MM.1S (cell line): ENCODE measurements at regions not wholly inside any gene's neighbourhood (a gene's known extent, or its start where the extent isn't known, plus 50 kb on each side); places are given as distances from the start of the nearest gene placed in this dataset.

Experiments used
- DNase-seq: peaks from one replicate; pipeline ENCODE4 v3.0.0-alpha.2; 2015
- H2AFZ ChIP-seq: fragments of 300-600 bp; sonication (generic); 2 replicates; pipeline ENCODE4 v1.6.0; 2016; ENCODE audit warnings: antibody characterized with exemption, low read length
- H3F3A ChIP-seq: fragments of 300-600 bp; sonication (generic); 2 replicates; pipeline ENCODE4 v1.6.1; 2016; ENCODE audit warnings: mild to moderate bottlenecking, antibody characterized with exemption, low read length, moderate library complexity, mixed read lengths; ENCODE audit not compliant: insufficient read depth
- H3K27ac ChIP-seq: fragments of 300-600 bp; sonication (generic); 2 replicates; pipeline ENCODE4 v1.5.1; 2016; ENCODE audit warnings: mild to moderate bottlenecking, low read length
- H3K27me3 ChIP-seq: fragments of 300-600 bp; sonication (generic); replicated peaks from 2 replicates; pipeline ENCODE4 v1.6.0; 2016; ENCODE audit warnings: low read length; ENCODE audit not compliant: insufficient read depth
- H3K36me3 ChIP-seq: fragments of 300-600 bp; sonication (generic); replicated peaks from 2 replicates; pipeline ENCODE4 v1.6.1; 2016; ENCODE audit warnings: mild to moderate bottlenecking, low read length, mixed read lengths; ENCODE audit not compliant: insufficient read depth
- H3K4me1 ChIP-seq: fragments of 300-600 bp; sonication (generic); 2 replicates; pipeline ENCODE4 v1.6.1; 2016; ENCODE audit warnings: low read length, mixed read lengths
- H3K4me2 ChIP-seq: fragments of 300-600 bp; sonication (generic); 2 replicates; pipeline ENCODE4 v1.6.0; 2016; ENCODE audit warnings: low read depth, low read length
- H3K4me3 ChIP-seq: fragments of 300-600 bp; sonication (generic); 2 replicates; pipeline ENCODE4 v1.5.1; 2016; ENCODE audit warnings: low read length, mixed read lengths
- H3K79me2 ChIP-seq: fragments of 300-600 bp; sonication (generic); 2 replicates; pipeline ENCODE4 v1.6.1; 2016; ENCODE audit warnings: mixed run types, low read length, mixed read lengths
- H3K9ac ChIP-seq: fragments of 300-600 bp; sonication (generic); 2 replicates; pipeline ENCODE4 v1.6.1; 2016; ENCODE audit warnings: low read length, mixed read lengths
- H3K9me2 ChIP-seq: fragments of 300-600 bp; sonication (generic); replicated peaks from 2 replicates; pipeline ENCODE4 v1.6.1; 2016; ENCODE audit warnings: mild to moderate bottlenecking, low read length, mixed read lengths; ENCODE audit not compliant: insufficient read depth
- H3K9me3 ChIP-seq: fragments of 300-600 bp; sonication (generic); replicated peaks from 2 replicates; pipeline ENCODE4 v1.6.1; 2016; ENCODE audit warnings: mild to moderate bottlenecking, low read length, mixed read lengths; ENCODE audit not compliant: insufficient read depth
- H4K20me1 ChIP-seq: fragments of 300-600 bp; sonication (generic); 2 replicates; pipeline ENCODE4 v1.6.1; 2016; ENCODE audit warnings: mild to moderate bottlenecking, low read length, moderate library complexity, mixed read lengths; ENCODE audit not compliant: insufficient read depth
- CTCF ChIP-seq: fragments of 300-600 bp; sonication (generic); IDR thresholded peaks from 2 replicates; pipeline ENCODE4 v1.5.1; 2016; ENCODE audit warnings: antibody characterized with exemption, low read length, mixed read lengths
- EZH2 ChIP-seq: fragments of 300-600 bp; sonication (generic); optimal IDR thresholded peaks from 2 replicates; pipeline ENCODE3; 2017; ENCODE audit warnings: low read depth, mild to moderate bottlenecking, antibody characterized with exemption, low read length, mixed read lengths
- EZH2phosphoT487 ChIP-seq: fragments of 300-600 bp; sonication (generic); IDR thresholded peaks from 2 replicates; pipeline ENCODE4 v1.6.1; 2018; ENCODE audit warnings: antibody characterized with exemption, low read length

- Histone ChIP-seq H3K79me2 (no peaks in the 10 kb centered on the region), H3K27me3 (no peaks in the 10 kb centered on the region), H3K4me1 (no peaks in the 10 kb centered on the region), H3F3A (no peaks in the 10 kb centered on the region), H3K9ac (no peak overlapping the region), H3K36me3 (no peaks in the 10 kb centered on the region), H4K20me1 (no peaks in the 10 kb centered on the region), H3K4me2 (no peak overlapping the region), H3K4me3 (no peak overlapping the region), H2AFZ (no peak overlapping the region), H3K27ac (no peak overlapping the region), H3K9me2 (no peaks in the 10 kb centered on the region), H3K9me3 (no peaks in the 10 kb centered on the region)
- DNase-seq = no peak
- TF ChIP-seq EZH2 = no peak
- TF ChIP-seq CTCF = no peak
- no peak for TF ChIP-seq EZH2phosphoT487
Measured at GRCh38 chr10:121059351-121059750, 208.2 kb downstream of the WDR11 start.

- TF ChIP-seq EZH2phosphoT487 = no peak
- no peak for TF ChIP-seq CTCF
- no peak for TF ChIP-seq EZH2
- Histone ChIP-seq H3K9ac (no peak overlapping the region), H3K4me3 (no peak overlapping the region), H3F3A (no peaks in the 10 kb centered on the region), H3K27ac (no peak overlapping the region), H3K27me3 (no peaks in the 10 kb centered on the region), H3K4me2 (no peak overlapping the region), H3K36me3 (no peaks in the 10 kb centered on the region), H2AFZ (no peak overlapping the region), H4K20me1 (no peaks in the 10 kb centered on the region), H3K4me1 (no peaks in the 10 kb centered on the region), H3K9me2 (no peaks in the 10 kb centered on the region), H3K9me3 (no peaks in the 10 kb centered on the region), H3K79me2 (no peaks in the 10 kb centered on the region)
- DNase-seq = no peak
Measured at GRCh38 chr10:121062115-121062514, 211.0 kb downstream of the WDR11 start.

- Histone ChIP-seq H3K36me3 (no peaks in the 10 kb centered on the region), H3K4me3 (no peak overlapping the region)
- TF ChIP-seq EZH2 (no peak), CTCF (no peak), EZH2phosphoT487 (no peak)
Measured at GRCh38 chr10:121063744-121064143, 212.6 kb downstream of the WDR11 start.

More at GRCh38 chr10:121063744-121064143, 212.6 kb downstream of the WDR11 start:
- H3K9me3 ChIP-seq = no peaks in the 10 kb centered on the region
- H3K4me1 ChIP-seq = no peaks in the 10 kb centered on the region
- no peaks in the 10 kb centered on the region for H3F3A ChIP-seq
- no peak overlapping the region for H3K4me2 ChIP-seq
- H2AFZ ChIP-seq = no peak overlapping the region
- H3K9me2 ChIP-seq = no peaks in the 10 kb centered on the region
- H3K27me3 ChIP-seq = no peaks in the 10 kb centered on the region
- no peak for DNase-seq
- no peaks in the 10 kb centered on the region for H4K20me1 ChIP-seq
- H3K27ac ChIP-seq = no peak overlapping the region
- H3K9ac ChIP-seq = no peak overlapping the region
- no peaks in the 10 kb centered on the region for H3K79me2 ChIP-seq
